Activated CD8-positive, alpha-beta memory T cell treated with anti-CD3 and anti-CD28 coated beads, Interleukin-2, amount 10 ng/mL, durations not matched to agents 7 days and 5 days (primary cell): ENCODE measurements at regions not wholly inside any gene's neighbourhood (a gene's known extent, or its start where the extent isn't known, plus 50 kb on each side); places are given as distances from the start of the nearest gene placed in this dataset.

Experiments used
- ATAC-seq: fragments of 150-1000 bp; cut with Tn5 transposase; one replicate; pipeline ENCODE4 v1.10.0; 2021; ENCODE audit warnings: moderate library complexity
- CTCF ChIA-PET: fragments of 350-600 bp; sonication (Branson Sonifier 250); formaldehyde crosslinking; loops from one replicate; lab custom pipeline; 2021; ENCODE audit warnings: antibody characterized with exemption; lab: Charles Lee
- DNase-seq: peaks from one replicate; pipeline ENCODE4 v3.0.0-alpha.2; 2020
- H3K27ac Mint-ChIP-seq: one replicate; pipeline ENCODE4 v1.8.0; 2021; ENCODE audit warnings: mild to moderate bottlenecking, mixed read lengths
- H3K27me3 Mint-ChIP-seq: one replicate; pipeline ENCODE4 v1.8.0; 2021; ENCODE audit warnings: mixed read lengths
- H3K36me3 Mint-ChIP-seq: one replicate; pipeline ENCODE4 v1.8.0; 2021; ENCODE audit warnings: mild to moderate bottlenecking, mixed read lengths
- H3K4me1 Mint-ChIP-seq: one replicate; pipeline ENCODE4 v1.8.0; 2021; ENCODE audit warnings: mixed read lengths
- H3K4me3 Mint-ChIP-seq: one replicate; pipeline ENCODE4 v1.8.0; 2021; ENCODE audit warnings: mild to moderate bottlenecking, moderate library complexity, mixed read lengths
- H3K9me3 Mint-ChIP-seq: one replicate; pipeline ENCODE4 v1.8.0; 2022; ENCODE audit warnings: low read depth, mixed read lengths

GRCh38 chr2:194271293-194271961 is 1385.6 kb upstream of the SLC39A10 start:
- H3K27me3 Mint-ChIP-seq: no peaks in the 10 kb centered on the region
- H3K27ac Mint-ChIP-seq: no peak overlapping the region
- H3K9me3 Mint-ChIP-seq: no peaks in the 10 kb centered on the region
- ATAC-seq: no peak
- H3K4me1 Mint-ChIP-seq: no peaks in the 10 kb centered on the region
- no peak for DNase-seq
- no peaks in the 10 kb centered on the region for H3K36me3 Mint-ChIP-seq
- no peak overlapping the region for H3K4me3 Mint-ChIP-seq
- CTCF ChIA-PET: interaction anchor here (0.7 kb wide), 1 partner anchor 9 kb away, joined by 3 read pairs; no protein-coding TSS in a partner anchor

DNA sequence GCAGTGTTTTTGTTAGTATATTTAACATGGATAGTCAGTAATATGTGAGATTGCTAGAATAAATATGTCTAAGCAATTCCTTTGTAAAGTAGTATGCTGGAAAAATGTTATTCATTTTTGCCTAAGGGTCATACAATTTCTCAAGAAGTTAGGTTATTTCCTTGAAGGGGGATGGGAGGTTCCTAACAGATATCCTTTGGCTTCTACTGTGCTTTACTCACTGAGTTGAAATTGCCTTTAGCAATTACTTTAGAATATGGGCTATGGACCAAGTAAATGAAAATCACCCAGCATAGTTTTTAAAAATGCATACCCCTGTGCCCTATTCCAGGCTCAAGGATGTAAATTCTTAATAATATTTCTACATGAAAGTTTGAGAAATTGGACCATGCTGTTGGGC is 1386.4 kb upstream of the SLC39A10 start:
- Mint-ChIP-seq H3K9me3 (no peaks in the 10 kb centered on the region), H3K4me3 (no peak overlapping the region), H3K27ac (no peak overlapping the region), H3K36me3 (no peaks in the 10 kb centered on the region), H3K27me3 (no peaks in the 10 kb centered on the region), H3K4me1 (no peaks in the 10 kb centered on the region)
- DNase-seq: no peak
- no peak for ATAC-seq
- CTCF ChIA-PET: no interaction called here

- DNase-seq (no peak), ATAC-seq (no peak)
- Mint-ChIP-seq H3K27ac (no peak overlapping the region), H3K27me3 (no peaks in the 10 kb centered on the region), H3K4me1 (no peaks in the 10 kb centered on the region), H3K9me3 (no peaks in the 10 kb centered on the region), H3K36me3 (no peaks in the 10 kb centered on the region), H3K4me3 (no peak overlapping the region)
- CTCF ChIA-PET: no interaction called here
These were observed 1392.4 kb upstream of the SLC39A10 start for GRCh38 chr2:194264586-194264985.

GRCh38 chr2:194260185-194260584 is 1396.8 kb upstream of the SLC39A10 start:
- H3K27ac Mint-ChIP-seq: no peak overlapping the region
- H3K9me3 Mint-ChIP-seq: no peaks in the 10 kb centered on the region
- ATAC-seq (no peak), DNase-seq (no peak)
- no peaks in the 10 kb centered on the region for H3K36me3 Mint-ChIP-seq
- no peak overlapping the region for H3K4me3 Mint-ChIP-seq
- CTCF ChIA-PET: no interaction called here
- no peaks in the 10 kb centered on the region for H3K4me1 Mint-ChIP-seq
- H3K27me3 Mint-ChIP-seq: no peaks in the 10 kb centered on the region

GRCh38 chr2:194257095-194257494 is 1399.9 kb upstream of the SLC39A10 start:
- no peak for DNase-seq
- Mint-ChIP-seq H3K4me3 (no peak overlapping the region), H3K27me3 (no peaks in the 10 kb centered on the region), H3K27ac (no peak overlapping the region), H3K9me3 (peaks cover 2% of the 10 kb centered on the region), H3K36me3 (no peaks in the 10 kb centered on the region), H3K4me1 (no peaks in the 10 kb centered on the region)
- CTCF ChIA-PET: no interaction called here
- ATAC-seq: no peak

- Mint-ChIP-seq H3K4me3 (no peak overlapping the region), H3K4me1 (no peaks in the 10 kb centered on the region), H3K27me3 (no peaks in the 10 kb centered on the region), H3K9me3 (peaks cover 2% of the 10 kb centered on the region), H3K27ac (no peak overlapping the region), H3K36me3 (no peaks in the 10 kb centered on the region)
- CTCF ChIA-PET: no interaction called here
- ATAC-seq (no peak), DNase-seq (no peak)
These were observed 1403.3 kb upstream of the SLC39A10 start for GRCh38 chr2:194253528-194254259.

- H3K4me1 Mint-ChIP-seq: no peaks in the 10 kb centered on the region
- CTCF ChIA-PET: no interaction called here
- H3K27ac Mint-ChIP-seq: no peak overlapping the region
- no peak overlapping the region for H3K4me3 Mint-ChIP-seq
- H3K9me3 Mint-ChIP-seq: peaks cover 2% of the 10 kb centered on the region
- DNase-seq: no peak
- no peak for ATAC-seq
- H3K27me3 Mint-ChIP-seq: no peaks in the 10 kb centered on the region
- no peaks in the 10 kb centered on the region for H3K36me3 Mint-ChIP-seq
These were observed 1404.9 kb upstream of the SLC39A10 start for GRCh38 chr2:194252127-194252526.

- ATAC-seq (no peak), DNase-seq (no peak)
- Mint-ChIP-seq H3K27ac (no peak overlapping the region), H3K9me3 (no peaks in the 10 kb centered on the region), H3K27me3 (no peaks in the 10 kb centered on the region), H3K4me1 (no peaks in the 10 kb centered on the region), H3K4me3 (no peak overlapping the region), H3K36me3 (no peaks in the 10 kb centered on the region)
- CTCF ChIA-PET: no interaction called here
These were observed 1424.4 kb upstream of the SLC39A10 start for GRCh38 chr2:194232600-194232999.

DNA sequence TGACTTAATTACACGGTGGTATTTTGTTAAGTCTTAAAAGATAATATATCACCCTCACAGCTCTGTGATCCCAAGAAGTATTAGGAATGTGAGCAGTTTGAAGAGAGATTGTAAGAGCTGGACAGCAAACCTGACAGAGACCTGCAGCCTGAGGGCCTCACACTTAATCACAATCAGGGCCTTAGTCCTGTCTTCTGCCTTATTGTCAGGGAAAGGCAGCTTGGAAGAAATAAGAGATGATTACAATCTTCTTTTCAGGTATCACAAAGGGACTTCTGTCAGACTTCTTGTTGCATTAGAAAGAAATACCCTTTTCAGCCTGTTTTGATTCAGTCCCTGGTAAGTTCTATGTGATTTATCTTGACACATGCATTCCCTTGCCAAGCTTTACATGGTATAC is 1433.8 kb upstream of the SLC39A10 start:
- ATAC-seq: no peak

DNA sequence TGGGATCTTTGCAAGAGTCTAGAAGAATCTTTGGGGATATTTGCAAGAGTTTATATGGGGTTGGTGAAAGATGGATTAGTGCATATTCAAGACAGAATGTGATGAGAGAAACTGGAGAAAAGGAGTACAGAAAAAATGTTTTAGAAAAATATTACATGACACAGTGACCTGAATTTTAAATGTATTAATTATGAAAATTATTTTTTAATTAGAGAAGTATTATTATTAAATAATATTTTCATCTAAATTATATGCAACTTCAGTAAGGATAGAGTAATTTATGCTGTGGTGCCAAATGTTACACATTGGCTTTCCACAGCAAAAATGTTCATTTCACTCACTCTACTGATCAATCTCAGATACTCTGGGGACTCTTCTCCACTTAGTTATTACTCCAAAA is 1442.8 kb upstream of the SLC39A10 start:
- Mint-ChIP-seq H3K9me3 (no peaks in the 10 kb centered on the region), H3K4me1 (no peaks in the 10 kb centered on the region), H3K27ac (no peak overlapping the region), H3K36me3 (no peaks in the 10 kb centered on the region), H3K4me3 (no peak overlapping the region), H3K27me3 (no peaks in the 10 kb centered on the region)
- no peak for DNase-seq
- ATAC-seq: no peak
- CTCF ChIA-PET: interaction anchor here (0.9 kb wide), 1 partner anchor 10 kb away, joined by 5 read pairs; no protein-coding TSS in a partner anchor

More for the DNA sequence above, 1433.8 kb upstream of the SLC39A10 start:
- Mint-ChIP-seq H3K4me1 (no peaks in the 10 kb centered on the region), H3K36me3 (no peaks in the 10 kb centered on the region), H3K27ac (no peak overlapping the region), H3K27me3 (no peaks in the 10 kb centered on the region), H3K4me3 (no peak overlapping the region), H3K9me3 (no peaks in the 10 kb centered on the region)
- CTCF ChIA-PET: no interaction called here
- DNase-seq: no peak

GRCh38 chr2:194205568-194206227 is 1451.3 kb upstream of the SLC39A10 start:
- Mint-ChIP-seq H3K4me3 (no peak overlapping the region), H3K27me3 (no peaks in the 10 kb centered on the region), H3K27ac (no peak overlapping the region), H3K4me1 (no peaks in the 10 kb centered on the region), H3K9me3 (peaks cover 2% of the 10 kb centered on the region), H3K36me3 (no peaks in the 10 kb centered on the region)
- DNase-seq (no peak), ATAC-seq (no peak)
- CTCF ChIA-PET: no interaction called here

DNA sequence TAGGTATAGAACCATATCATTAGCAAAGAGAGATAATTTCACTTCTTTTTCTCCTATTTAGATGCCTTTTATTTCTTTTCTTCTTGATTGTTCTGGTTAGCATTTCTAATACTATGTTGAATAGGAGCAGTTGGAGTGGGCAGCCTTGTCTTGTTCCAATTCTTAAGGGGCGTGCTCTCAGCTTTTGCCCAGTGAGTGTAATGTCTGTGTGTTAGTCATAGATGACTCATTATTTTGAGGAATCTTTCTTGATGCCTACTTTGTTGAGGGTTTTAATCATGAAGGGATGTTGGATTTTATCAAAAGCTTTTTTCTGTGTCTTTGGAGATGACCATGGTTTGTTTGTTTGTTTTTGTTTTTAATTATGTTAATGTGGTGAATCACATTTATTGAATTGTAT is 1453.1 kb upstream of the SLC39A10 start:
- ATAC-seq (no peak), DNase-seq (no peak)
- Mint-ChIP-seq H3K27me3 (no peaks in the 10 kb centered on the region), H3K27ac (no peak overlapping the region), H3K36me3 (no peaks in the 10 kb centered on the region), H3K4me1 (no peaks in the 10 kb centered on the region), H3K4me3 (no peak overlapping the region), H3K9me3 (peaks cover 2% of the 10 kb centered on the region)
- CTCF ChIA-PET: no interaction called here

DNA sequence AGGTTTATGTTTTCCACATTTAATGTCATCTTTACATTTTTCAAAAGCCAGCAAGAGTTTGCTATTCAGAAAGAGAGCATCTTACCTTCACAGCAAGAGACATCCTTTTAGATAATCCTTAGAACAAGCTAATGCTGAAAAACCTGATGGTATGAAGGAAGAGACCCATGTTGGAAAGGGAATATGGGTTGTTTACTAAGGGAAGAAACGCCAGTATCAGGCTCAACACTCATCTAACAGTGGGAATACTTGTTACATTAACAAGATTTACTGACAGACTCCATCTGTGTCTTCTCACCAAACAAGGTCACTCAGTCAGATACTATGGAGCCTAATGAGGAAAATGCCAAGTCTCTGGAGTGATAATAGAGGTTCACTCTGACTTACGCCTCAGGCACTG is 1474.1 kb upstream of the SLC39A10 start:
- H3K9me3 Mint-ChIP-seq: no peaks in the 10 kb centered on the region
- DNase-seq: no peak
- no peaks in the 10 kb centered on the region for H3K36me3 Mint-ChIP-seq
- no peak for ATAC-seq
- CTCF ChIA-PET: no interaction called here
- no peaks in the 10 kb centered on the region for H3K27me3 Mint-ChIP-seq
- no peak overlapping the region for H3K4me3 Mint-ChIP-seq
- H3K4me1 Mint-ChIP-seq: no peaks in the 10 kb centered on the region
- H3K27ac Mint-ChIP-seq: no peak overlapping the region

GRCh38 chr2:194176134-194176533 is 1480.9 kb upstream of the SLC39A10 start:
- ATAC-seq (no peak), DNase-seq (no peak)
- H3K9me3 Mint-ChIP-seq: peaks cover 2% of the 10 kb centered on the region
- no peak overlapping the region for H3K27ac Mint-ChIP-seq
- H3K4me1 Mint-ChIP-seq: no peaks in the 10 kb centered on the region
- no peaks in the 10 kb centered on the region for H3K36me3 Mint-ChIP-seq
- CTCF ChIA-PET: no interaction called here
- no peak overlapping the region for H3K4me3 Mint-ChIP-seq
- no peaks in the 10 kb centered on the region for H3K27me3 Mint-ChIP-seq
